DOHH2 (cell line): ENCODE measurements at regions not wholly inside any gene's neighbourhood (a gene's known extent, or its start where the extent isn't known, plus 50 kb on each side); places are given as distances from the start of the nearest gene placed in this dataset.

Source experiments
- H3F3A ChIP-seq: fragments of 200-600 bp; sonication (generic), shearing (Covaris generic); 2 replicates; pipeline ENCODE4 v1.6.0; 2016; ENCODE audit warnings: antibody characterized with exemption, mild to moderate bottlenecking; ENCODE audit not compliant: control insufficient read depth, insufficient read depth
- H3K27ac ChIP-seq: fragments of 200-600 bp; sonication (generic); 2 replicates; pipeline ENCODE4 v1.5.1; 2014; ENCODE audit warnings: low read depth, mild to moderate bottlenecking, low read length, moderate library complexity
- H3K27me3 ChIP-seq: fragments of 200-600 bp; sonication (generic); 2 replicates; pipeline ENCODE4 v1.6.1; 2014; ENCODE audit warnings: mild to moderate bottlenecking, low read length, mixed read lengths; ENCODE audit not compliant: control insufficient read depth
- H3K36me3 ChIP-seq: fragments of 200-600 bp; sonication (generic); 2 replicates; pipeline ENCODE4 v1.6.1; 2014; ENCODE audit warnings: mild to moderate bottlenecking, low read length, moderate library complexity, mixed read lengths; ENCODE audit not compliant: control insufficient read depth
- H3K4me1 ChIP-seq: fragments of 200-600 bp; sonication (generic); 2 replicates; pipeline ENCODE4 v1.6.1; 2014; ENCODE audit warnings: mild to moderate bottlenecking, low read length, mixed read lengths; ENCODE audit not compliant: control insufficient read depth
- H3K4me2 ChIP-seq: fragments of 200-600 bp; sonication (generic); 2 replicates; pipeline ENCODE4 v1.6.0; 2014; ENCODE audit warnings: mild to moderate bottlenecking, low read length, moderate library complexity
- H3K4me3 ChIP-seq: fragments of 200-600 bp; sonication (generic); 2 replicates; pipeline ENCODE4 v1.5.1; 2014; ENCODE audit warnings: mild to moderate bottlenecking, low read length, mixed read lengths
- H3K79me2 ChIP-seq: fragments of 200-600 bp; sonication (generic); 2 replicates; pipeline ENCODE4 v1.6.1; 2014; ENCODE audit warnings: mild to moderate bottlenecking, low read length, mixed read lengths; ENCODE audit not compliant: control insufficient read depth
- H3K9me2 ChIP-seq: fragments of 200-600 bp; sonication (generic); replicated peaks from 2 replicates; pipeline ENCODE4 v1.6.1; 2014; ENCODE audit warnings: mild to moderate bottlenecking, low read length, mixed read lengths; ENCODE audit not compliant: control insufficient read depth
- H3K9me3 ChIP-seq: fragments of 200-600 bp; sonication (generic); 2 replicates; pipeline ENCODE4 v1.6.1; 2014; ENCODE audit warnings: antibody characterized with exemption, low read length, mixed read lengths; ENCODE audit not compliant: control insufficient read depth, insufficient read depth
- H4K20me1 ChIP-seq: fragments of 200-600 bp; sonication (generic); 2 replicates; pipeline ENCODE4 v1.6.0; 2014; ENCODE audit warnings: low read depth, mild to moderate bottlenecking, antibody characterized with exemption, low read length, moderate library complexity; ENCODE audit not compliant: control insufficient read depth, insufficient read depth
- EZH2phosphoT487 ChIP-seq: fragments of 200-600 bp; sonication (generic); IDR thresholded peaks from 2 replicates; pipeline ENCODE4 v1.6.1; 2017; ENCODE audit warnings: borderline replicate concordance, mild to moderate bottlenecking, antibody characterized with exemption, low read length, moderate library complexity, mixed read lengths
- TF ChIP-seq, protein P1 (sequence below): fragments of 200-600 bp; sonication (generic); IDR thresholded peaks from one replicate; pipeline ENCODE4 v1.5.1; 2014; ENCODE audit warnings: antibody characterized with exemption, mild to moderate bottlenecking, low read depth, low read length; ENCODE audit not compliant: poor library complexity, severe bottlenecking

GRCh38 chr6:9360881-9361280, 925.5 kb upstream of the SLC35B3 start:
- no peak overlapping the region for H3K27ac ChIP-seq
- no peaks in the 10 kb centered on the region for H3F3A ChIP-seq
- H3K27me3 ChIP-seq, result no peaks in the 10 kb centered on the region
- no peaks in the 10 kb centered on the region for H3K9me2 ChIP-seq
- H3K4me2 ChIP-seq, result no peak overlapping the region
- no peaks in the 10 kb centered on the region for H3K9me3 ChIP-seq
- no peaks in the 10 kb centered on the region for H3K36me3 ChIP-seq
- no peaks in the 10 kb centered on the region for H3K4me1 ChIP-seq
- H3K4me3 ChIP-seq, result no peak overlapping the region
- H4K20me1 ChIP-seq, result no peaks in the 10 kb centered on the region
- no peaks in the 10 kb centered on the region for H3K79me2 ChIP-seq
- no peak for TF ChIP-seq EZH2phosphoT487
- TF ChIP-seq, protein P1, sequence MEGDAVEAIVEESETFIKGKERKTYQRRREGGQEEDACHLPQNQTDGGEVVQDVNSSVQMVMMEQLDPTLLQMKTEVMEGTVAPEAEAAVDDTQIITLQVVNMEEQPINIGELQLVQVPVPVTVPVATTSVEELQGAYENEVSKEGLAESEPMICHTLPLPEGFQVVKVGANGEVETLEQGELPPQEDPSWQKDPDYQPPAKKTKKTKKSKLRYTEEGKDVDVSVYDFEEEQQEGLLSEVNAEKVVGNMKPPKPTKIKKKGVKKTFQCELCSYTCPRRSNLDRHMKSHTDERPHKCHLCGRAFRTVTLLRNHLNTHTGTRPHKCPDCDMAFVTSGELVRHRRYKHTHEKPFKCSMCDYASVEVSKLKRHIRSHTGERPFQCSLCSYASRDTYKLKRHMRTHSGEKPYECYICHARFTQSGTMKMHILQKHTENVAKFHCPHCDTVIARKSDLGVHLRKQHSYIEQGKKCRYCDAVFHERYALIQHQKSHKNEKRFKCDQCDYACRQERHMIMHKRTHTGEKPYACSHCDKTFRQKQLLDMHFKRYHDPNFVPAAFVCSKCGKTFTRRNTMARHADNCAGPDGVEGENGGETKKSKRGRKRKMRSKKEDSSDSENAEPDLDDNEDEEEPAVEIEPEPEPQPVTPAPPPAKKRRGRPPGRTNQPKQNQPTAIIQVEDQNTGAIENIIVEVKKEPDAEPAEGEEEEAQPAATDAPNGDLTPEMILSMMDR, result no peak

- Histone ChIP-seq H3K79me2 (no peaks in the 10 kb centered on the region), H3K9me3 (no peaks in the 10 kb centered on the region), H4K20me1 (no peaks in the 10 kb centered on the region), H3K36me3 (no peaks in the 10 kb centered on the region), H3K27me3 (no peaks in the 10 kb centered on the region), H3K4me3 (no peak overlapping the region), H3K4me1 (no peaks in the 10 kb centered on the region), H3F3A (no peaks in the 10 kb centered on the region), H3K9me2 (no peaks in the 10 kb centered on the region), H3K4me2 (no peak overlapping the region), H3K27ac (no peak overlapping the region)
- no peak for TF ChIP-seq EZH2phosphoT487
- TF ChIP-seq, protein P1, result no peak
These were observed 912.3 kb upstream of the SLC35B3 start for GRCh38 chr6:9347608-9348007.

- no peaks in the 10 kb centered on the region for H3K79me2 ChIP-seq
- no peaks in the 10 kb centered on the region for H3K36me3 ChIP-seq
- TF ChIP-seq, protein P1, result no peak
- TF ChIP-seq EZH2phosphoT487, result no peak
- no peak overlapping the region for H3K27ac ChIP-seq
- H3K4me1 ChIP-seq, result no peaks in the 10 kb centered on the region
- no peaks in the 10 kb centered on the region for H4K20me1 ChIP-seq
- no peak overlapping the region for H3K4me3 ChIP-seq
- no peaks in the 10 kb centered on the region for H3K9me2 ChIP-seq
- no peaks in the 10 kb centered on the region for H3K9me3 ChIP-seq
- no peaks in the 10 kb centered on the region for H3K27me3 ChIP-seq
- no peak overlapping the region for H3K4me2 ChIP-seq
- no peaks in the 10 kb centered on the region for H3F3A ChIP-seq
These were observed 911.6 kb upstream of the SLC35B3 start for GRCh38 chr6:9346923-9347322.

DNA sequence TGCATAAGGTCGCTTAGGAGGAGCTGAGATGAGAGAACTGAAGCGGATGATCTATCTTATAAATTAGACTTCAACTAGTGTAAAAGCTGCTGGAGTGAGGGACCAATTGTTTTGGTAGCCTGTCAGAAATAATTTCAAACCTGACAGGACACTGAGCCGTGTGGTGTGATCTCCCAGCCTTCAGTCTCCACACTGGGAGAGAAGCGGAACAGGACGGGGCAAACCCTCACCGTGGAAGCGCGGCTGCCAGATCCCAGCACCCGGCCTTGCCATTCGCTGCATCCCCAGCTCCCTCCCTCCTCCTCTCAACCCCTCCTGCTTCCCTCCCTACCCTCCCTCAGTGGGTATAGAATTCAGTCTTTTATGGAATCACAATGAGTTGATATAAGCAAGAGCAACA, 900.1 kb upstream of the SLC35B3 start:
- no peak overlapping the region for H3K4me3 ChIP-seq
- H3K4me2 ChIP-seq, result no peak overlapping the region
- no peaks in the 10 kb centered on the region for H3K9me3 ChIP-seq
- H3K79me2 ChIP-seq, result no peaks in the 10 kb centered on the region
- H3F3A ChIP-seq, result no peaks in the 10 kb centered on the region
- H3K36me3 ChIP-seq, result no peaks in the 10 kb centered on the region
- no peaks in the 10 kb centered on the region for H3K4me1 ChIP-seq
- no peaks in the 10 kb centered on the region for H4K20me1 ChIP-seq
- no peak overlapping the region for H3K27ac ChIP-seq
- TF ChIP-seq, protein P1, result no peak
- no peak for TF ChIP-seq EZH2phosphoT487
- H3K27me3 ChIP-seq, result no peaks in the 10 kb centered on the region
- H3K9me2 ChIP-seq, result no peaks in the 10 kb centered on the region
